ENCODE measurements at regions not wholly inside any gene's neighbourhood (a gene's known extent, or its start where the extent isn't known, plus 50 kb on each side); places are given as distances from the start of the nearest gene placed in this dataset.
"Not testable (repeated sequence)": the region's sequence is repeated elsewhere in the genome, so short reads cannot be mapped to it uniquely, and the experiment has no call there.

DNA sequence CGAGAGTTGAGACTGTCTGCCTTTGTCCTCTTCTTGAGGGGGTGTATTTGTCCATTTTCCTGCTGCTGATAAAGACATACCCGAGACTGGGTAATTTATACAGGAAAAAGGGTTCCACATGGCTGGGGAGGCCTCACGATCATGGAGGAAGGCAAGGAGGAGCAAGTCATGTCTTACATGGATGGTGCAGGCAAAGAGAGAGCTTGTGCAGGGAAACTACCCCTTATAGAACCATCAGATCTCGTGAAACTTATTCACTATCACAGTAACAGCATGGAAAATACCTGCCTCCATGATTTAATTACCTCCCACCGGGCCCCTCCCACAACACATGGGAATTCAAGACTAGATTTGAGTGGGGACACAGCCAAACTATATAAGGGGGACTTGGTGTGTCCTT is 338.2 kb upstream of the TNRC6C start:
- Histone ChIP-seq H3K9me3 (ENCODE audit: control insufficient read depth, insufficient read depth, low read length) (no peaks in the 10 kb centered on the region), H3K4me1 (ENCODE audit: control insufficient read depth, insufficient read depth, low read length) (peaks cover 1% of the 10 kb centered on the region; the same call in 1 of the 2 replicates), H3K4me3 (ENCODE audit: low read length) (no peak overlapping the region), H3K27me3 (ENCODE audit: control insufficient read depth, insufficient read depth, low read length) (no peaks in the 10 kb centered on the region), H3K27ac (ENCODE audit: low read length) (no peak overlapping the region), H3K36me3 (ENCODE audit: control insufficient read depth, insufficient read depth, low read length) (no peaks in the 10 kb centered on the region)
- DNase-seq (ENCODE audit: low read depth, low spot score): no peak
- no CpG with 5 or more reads among the region's 5 CpGs for WGBS (ENCODE audit: insufficient coverage, insufficient read length)

DNA sequence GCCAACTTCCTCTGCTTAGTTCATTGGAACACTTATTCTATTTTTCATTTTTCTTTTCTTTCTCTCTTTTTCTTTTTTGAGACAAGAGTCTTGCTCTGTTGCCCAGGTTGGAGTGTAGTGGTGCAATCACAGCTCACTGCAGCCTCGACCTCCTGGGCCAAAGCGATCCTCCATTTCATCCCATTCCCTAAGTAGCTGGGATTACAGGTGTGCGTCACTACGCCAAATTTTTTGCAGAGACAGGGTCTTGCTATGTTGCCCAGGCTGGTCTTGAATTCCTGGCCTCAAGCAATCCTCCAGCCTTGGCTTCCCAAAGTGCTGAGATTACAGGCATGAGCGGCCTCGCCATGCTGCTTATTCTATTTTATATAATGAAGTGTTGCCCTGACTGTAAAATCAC is 336.4 kb upstream of the TNRC6C start:
- not testable (repeated sequence) for H3K27me3 ChIP-seq (ENCODE audit: control insufficient read depth, insufficient read depth, low read length); H3K9me3 ChIP-seq (ENCODE audit: control insufficient read depth, insufficient read depth, low read length); H3K27ac ChIP-seq (ENCODE audit: low read length); H3K4me1 ChIP-seq (ENCODE audit: control insufficient read depth, insufficient read depth, low read length); H3K4me3 ChIP-seq (ENCODE audit: low read length); H3K36me3 ChIP-seq (ENCODE audit: control insufficient read depth, insufficient read depth, low read length); DNase-seq (ENCODE audit: low read depth, low spot score)
- no CpG with 5 or more reads among the region's 6 CpGs for whole genome bisulfite sequencing (ENCODE audit: insufficient coverage, insufficient read length)

DNA sequence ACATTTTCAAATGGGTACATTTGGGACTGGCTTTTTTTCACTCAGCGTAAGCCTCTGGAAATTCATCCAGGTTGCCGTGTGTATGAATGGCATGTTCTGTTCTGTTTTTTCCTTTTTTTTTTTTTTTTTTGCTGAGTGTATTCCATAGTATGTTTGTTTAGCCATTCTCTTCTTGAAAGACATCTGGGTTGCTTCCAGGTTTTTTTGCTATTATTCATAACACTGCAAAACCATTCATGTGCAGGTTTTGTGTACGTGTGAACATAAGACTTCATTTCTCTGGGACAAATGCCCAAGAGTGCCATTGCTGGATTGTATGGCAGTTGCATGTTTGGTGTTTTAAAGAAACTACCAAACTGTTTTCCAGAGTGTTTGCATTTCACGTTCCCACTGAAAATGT is 335.9 kb upstream of the TNRC6C start:
- Histone ChIP-seq H3K9me3 (ENCODE audit: control insufficient read depth, insufficient read depth, low read length) (no peaks in the 10 kb centered on the region), H3K27ac (ENCODE audit: low read length) (no peak overlapping the region), H3K36me3 (ENCODE audit: control insufficient read depth, insufficient read depth, low read length) (no peaks in the 10 kb centered on the region), H3K4me3 (ENCODE audit: low read length) (no peak overlapping the region), H3K4me1 (ENCODE audit: control insufficient read depth, insufficient read depth, low read length) (no peaks in the 10 kb centered on the region; the same call in 1 of the 2 replicates), H3K27me3 (ENCODE audit: control insufficient read depth, insufficient read depth, low read length) (no peaks in the 10 kb centered on the region)
- no CpG with 5 or more reads among the region's 4 CpGs for WGBS (ENCODE audit: insufficient coverage, insufficient read length)
- no peak for DNase-seq (ENCODE audit: low read depth, low spot score)

DNA sequence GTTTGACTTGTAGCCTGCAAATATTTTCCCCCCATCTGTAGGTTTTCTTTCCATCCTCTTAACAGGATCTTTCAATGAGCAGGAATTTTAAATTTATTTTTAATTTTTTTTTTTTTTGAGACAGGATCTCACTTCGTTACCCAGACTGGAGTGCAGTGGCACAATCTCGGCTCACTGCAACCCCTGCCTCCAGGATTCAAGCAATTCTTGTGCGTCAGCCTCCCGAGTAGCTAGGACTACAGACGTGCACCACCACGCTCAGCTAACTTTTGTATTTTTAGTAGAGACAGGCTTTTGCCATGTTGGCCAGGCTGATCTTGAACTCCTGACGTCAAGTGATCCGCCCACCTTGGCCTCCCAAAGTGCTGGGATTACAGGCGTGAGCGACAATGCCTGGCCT is 335.2 kb upstream of the TNRC6C start:
- H3K27me3 ChIP-seq (ENCODE audit: control insufficient read depth, insufficient read depth, low read length); DNase-seq (ENCODE audit: low read depth, low spot score); H3K9me3 ChIP-seq (ENCODE audit: control insufficient read depth, insufficient read depth, low read length); H3K36me3 ChIP-seq (ENCODE audit: control insufficient read depth, insufficient read depth, low read length); H3K27ac ChIP-seq (ENCODE audit: low read length); H3K4me1 ChIP-seq (ENCODE audit: control insufficient read depth, insufficient read depth, low read length); H3K4me3 ChIP-seq (ENCODE audit: low read length): not testable (repeated sequence)
- WGBS (ENCODE audit: insufficient coverage, insufficient read length): no CpG with 5 or more reads among the region's 10 CpGs

DNA sequence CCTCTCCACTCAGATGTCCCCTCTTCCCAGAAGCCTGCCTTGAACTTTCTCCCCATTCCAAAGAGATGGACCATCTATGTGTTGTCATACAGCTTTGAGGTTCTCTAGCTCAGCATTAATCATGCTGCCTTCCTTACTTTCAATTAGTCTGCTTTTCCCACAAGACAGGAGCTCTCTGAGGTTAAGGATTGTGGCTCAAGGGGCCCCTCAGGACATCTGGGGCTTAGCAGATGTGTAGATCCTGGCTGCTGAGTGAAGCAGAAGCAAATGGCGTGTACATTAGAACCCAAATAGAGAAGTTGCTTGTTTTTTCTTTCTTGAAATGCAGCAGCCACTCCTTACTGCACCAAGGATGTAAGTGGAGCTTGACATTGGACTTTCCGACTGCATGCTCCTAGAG is 330.5 kb upstream of the TNRC6C start:
- Histone ChIP-seq H3K36me3 (ENCODE audit: control insufficient read depth, insufficient read depth, low read length) (no peaks in the 10 kb centered on the region), H3K27me3 (ENCODE audit: control insufficient read depth, insufficient read depth, low read length) (no peaks in the 10 kb centered on the region), H3K9me3 (ENCODE audit: control insufficient read depth, insufficient read depth, low read length) (no peaks in the 10 kb centered on the region), H3K4me3 (ENCODE audit: low read length) (no peak overlapping the region), H3K4me1 (ENCODE audit: control insufficient read depth, insufficient read depth, low read length) (no peaks in the 10 kb centered on the region), H3K27ac (ENCODE audit: low read length) (no peak overlapping the region)
- DNase-seq (ENCODE audit: low read depth, low spot score): no peak
- WGBS (ENCODE audit: insufficient coverage, insufficient read length): no CpG with 5 or more reads among the region's 2 CpGs

DNA sequence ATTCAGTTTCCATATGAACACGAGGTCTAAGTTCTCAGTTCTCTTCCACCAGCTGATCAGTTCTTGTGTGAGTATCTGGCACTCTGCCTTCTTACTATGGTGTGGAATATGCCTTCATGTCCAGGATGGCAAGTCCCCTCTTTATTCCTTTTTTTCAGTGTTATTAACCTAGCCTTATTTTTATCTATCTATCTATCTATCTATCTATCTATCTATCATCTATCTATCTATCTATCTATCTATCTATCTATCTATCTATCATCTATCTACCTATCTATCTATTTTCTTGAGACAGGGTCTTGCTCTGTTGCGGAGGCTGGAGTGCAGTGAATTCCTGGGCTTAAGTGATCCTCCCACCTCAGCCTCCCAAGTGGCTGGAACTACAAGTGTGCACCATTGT is 329.2 kb upstream of the TNRC6C start:
- not testable (repeated sequence) for H3K27ac ChIP-seq (ENCODE audit: low read length); H3K4me3 ChIP-seq (ENCODE audit: low read length); DNase-seq (ENCODE audit: low read depth, low spot score); H3K9me3 ChIP-seq (ENCODE audit: control insufficient read depth, insufficient read depth, low read length); H3K36me3 ChIP-seq (ENCODE audit: control insufficient read depth, insufficient read depth, low read length); H3K4me1 ChIP-seq (ENCODE audit: control insufficient read depth, insufficient read depth, low read length); H3K27me3 ChIP-seq (ENCODE audit: control insufficient read depth, insufficient read depth, low read length)
- no CpG with 5 or more reads among the region's 2 CpGs for WGBS (ENCODE audit: insufficient coverage, insufficient read length)

DNA sequence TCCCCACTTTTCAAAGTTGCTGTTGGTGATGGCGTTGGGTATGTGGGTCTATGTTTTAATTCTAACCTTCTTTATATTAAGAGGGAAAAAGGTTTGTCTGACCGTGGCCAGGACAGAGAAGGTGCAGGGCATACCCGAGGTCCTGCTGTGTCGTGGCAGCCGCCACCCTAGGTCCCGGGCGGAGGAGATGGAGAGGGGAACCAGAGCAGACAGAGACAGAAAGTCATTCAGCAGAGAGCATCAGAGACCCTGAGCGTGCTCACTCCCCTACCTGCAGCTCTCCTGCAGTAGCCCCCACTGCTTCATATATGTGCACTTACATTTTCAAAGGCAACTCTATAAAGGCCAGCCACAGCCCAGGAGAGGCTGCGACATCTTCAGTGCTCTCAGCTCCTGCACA is 327.2 kb upstream of the TNRC6C start:
- H3K9me3 ChIP-seq (ENCODE audit: control insufficient read depth, insufficient read depth, low read length): no peaks in the 10 kb centered on the region
- WGBS (ENCODE audit: insufficient coverage, insufficient read length): no CpG with 5 or more reads among the region's 9 CpGs
- no peaks in the 10 kb centered on the region for H3K4me1 ChIP-seq (ENCODE audit: control insufficient read depth, insufficient read depth, low read length)
- no peak overlapping the region for H3K27ac ChIP-seq (ENCODE audit: low read length)
- no peaks in the 10 kb centered on the region for H3K36me3 ChIP-seq (ENCODE audit: control insufficient read depth, insufficient read depth, low read length)
- no peak for DNase-seq (ENCODE audit: low read depth, low spot score)
- H3K4me3 ChIP-seq (ENCODE audit: low read length): no peak overlapping the region
- H3K27me3 ChIP-seq (ENCODE audit: control insufficient read depth, insufficient read depth, low read length): no peaks in the 10 kb centered on the region

DNA sequence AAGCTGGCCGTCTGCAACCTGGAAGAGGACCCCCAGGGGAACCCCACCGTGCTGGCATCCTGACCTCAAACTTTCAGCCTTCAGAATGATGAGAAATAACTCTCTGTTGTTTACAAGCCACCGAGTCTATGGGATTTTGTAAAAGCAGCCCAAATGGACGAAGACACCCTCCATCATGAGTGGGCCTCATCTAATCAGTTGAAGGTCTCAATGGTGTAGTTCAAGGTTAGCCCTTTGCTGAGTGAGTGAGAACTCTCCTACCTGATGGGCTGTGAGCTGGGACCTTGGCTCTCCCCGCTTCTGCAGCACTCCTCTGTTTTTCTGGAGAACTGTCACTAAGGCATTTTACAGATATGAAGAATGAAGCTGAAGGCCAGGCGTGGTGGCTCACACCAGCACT is 325.9 kb upstream of the TNRC6C start:
- WGBS (ENCODE audit: insufficient coverage, insufficient read length): no CpG with 5 or more reads among the region's 6 CpGs
- H3K4me3 ChIP-seq (ENCODE audit: low read length): no peak overlapping the region
- no peak overlapping the region for H3K27ac ChIP-seq (ENCODE audit: low read length)

DNA sequence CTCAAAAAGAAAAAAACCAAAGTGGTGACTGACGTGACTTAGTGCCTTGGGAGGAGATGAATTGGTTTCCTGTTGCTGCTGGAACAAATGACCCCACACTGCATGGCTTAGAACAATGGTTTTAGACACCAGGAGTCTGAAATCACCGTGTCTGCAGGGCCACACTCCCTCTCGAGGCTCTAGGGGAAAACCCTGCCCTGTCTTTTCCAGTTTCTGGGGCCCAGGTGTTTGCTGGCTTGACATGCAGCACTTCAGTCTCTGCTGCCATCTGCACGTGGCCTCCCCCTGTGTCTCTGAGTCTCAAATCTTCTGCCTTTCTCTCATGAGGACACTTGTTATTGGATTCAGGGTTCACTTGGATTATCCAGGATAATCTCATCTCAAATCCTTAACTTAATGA is 323.8 kb upstream of the TNRC6C start:
- WGBS (ENCODE audit: insufficient coverage, insufficient read length): no CpG with 5 or more reads among the region's 4 CpGs
- no peaks in the 10 kb centered on the region for H3K27me3 ChIP-seq (ENCODE audit: control insufficient read depth, insufficient read depth, low read length)
- no peak overlapping the region for H3K27ac ChIP-seq (ENCODE audit: low read length)
- H3K4me1 ChIP-seq (ENCODE audit: control insufficient read depth, insufficient read depth, low read length): no peaks in the 10 kb centered on the region
- no peak overlapping the region for H3K4me3 ChIP-seq (ENCODE audit: low read length)
- no peak for DNase-seq (ENCODE audit: low read depth, low spot score)
- no peaks in the 10 kb centered on the region for H3K36me3 ChIP-seq (ENCODE audit: control insufficient read depth, insufficient read depth, low read length)
- H3K9me3 ChIP-seq (ENCODE audit: control insufficient read depth, insufficient read depth, low read length): no peaks in the 10 kb centered on the region

More for the DNA sequence above, 325.9 kb upstream of the TNRC6C start:
- H3K4me1 ChIP-seq (ENCODE audit: control insufficient read depth, insufficient read depth, low read length): no peaks in the 10 kb centered on the region
- H3K9me3 ChIP-seq (ENCODE audit: control insufficient read depth, insufficient read depth, low read length): no peaks in the 10 kb centered on the region
- no peaks in the 10 kb centered on the region for H3K27me3 ChIP-seq (ENCODE audit: control insufficient read depth, insufficient read depth, low read length)
- no peak for DNase-seq (ENCODE audit: low read depth, low spot score)
- H3K36me3 ChIP-seq (ENCODE audit: control insufficient read depth, insufficient read depth, low read length): no peaks in the 10 kb centered on the region

DNA sequence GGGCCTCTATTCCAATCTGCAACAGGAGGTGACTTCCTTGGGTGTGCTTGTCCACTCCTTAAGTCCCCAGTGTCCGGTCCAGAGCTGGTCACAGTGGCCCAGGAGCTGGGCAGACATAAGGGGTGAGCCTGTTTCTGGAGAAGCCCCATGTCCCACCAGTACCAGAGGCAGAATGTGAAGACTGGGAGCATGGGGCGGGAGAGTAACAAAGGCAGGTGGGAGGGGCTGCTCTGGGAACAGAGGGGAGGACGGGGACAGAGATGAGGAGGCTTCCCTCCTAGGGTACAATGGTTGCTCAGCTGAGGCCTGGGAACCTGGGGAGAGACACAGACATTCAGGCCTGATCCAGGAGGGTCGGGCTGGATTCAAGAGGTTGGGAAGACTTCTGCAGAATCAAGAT is 323.3 kb upstream of the TNRC6C start:
- no peak for DNase-seq (ENCODE audit: low read depth, low spot score)
- H3K27me3 ChIP-seq (ENCODE audit: control insufficient read depth, insufficient read depth, low read length): no peaks in the 10 kb centered on the region
- H3K27ac ChIP-seq (ENCODE audit: low read length): no peak overlapping the region

DNA sequence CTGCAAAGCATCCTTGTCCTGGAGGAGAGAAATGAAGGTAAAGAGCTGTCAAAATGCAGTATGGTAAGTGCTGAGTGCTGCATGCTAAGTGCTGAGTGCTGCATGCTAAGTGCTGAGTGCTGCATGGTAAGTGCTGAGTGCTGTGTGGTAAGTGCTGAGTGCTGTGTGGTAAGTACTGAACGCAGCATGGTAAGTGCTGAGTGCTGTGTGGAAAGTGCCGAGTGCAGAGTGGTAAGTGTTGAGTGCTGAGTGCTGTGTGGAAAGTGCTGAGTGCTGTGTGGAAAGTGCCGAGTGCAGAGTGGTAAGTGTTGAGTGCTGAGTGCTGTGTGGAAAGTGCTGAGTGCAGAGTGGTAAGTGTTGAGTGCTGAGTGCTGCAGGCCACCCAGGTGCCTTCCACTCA is 322.7 kb upstream of the TNRC6C start:
- H3K9me3 ChIP-seq (ENCODE audit: control insufficient read depth, insufficient read depth, low read length); H3K27ac ChIP-seq (ENCODE audit: low read length); DNase-seq (ENCODE audit: low read depth, low spot score); H3K4me1 ChIP-seq (ENCODE audit: control insufficient read depth, insufficient read depth, low read length); H3K36me3 ChIP-seq (ENCODE audit: control insufficient read depth, insufficient read depth, low read length); H3K27me3 ChIP-seq (ENCODE audit: control insufficient read depth, insufficient read depth, low read length); H3K4me3 ChIP-seq (ENCODE audit: low read length): not testable (repeated sequence)
- no CpG with 5 or more reads among the region's 3 CpGs for WGBS (ENCODE audit: insufficient coverage, insufficient read length)

More for the DNA sequence above, 323.3 kb upstream of the TNRC6C start:
- H3K4me1 ChIP-seq (ENCODE audit: control insufficient read depth, insufficient read depth, low read length): no peaks in the 10 kb centered on the region
- H3K4me3 ChIP-seq (ENCODE audit: low read length): no peak overlapping the region
- H3K36me3 ChIP-seq (ENCODE audit: control insufficient read depth, insufficient read depth, low read length): no peaks in the 10 kb centered on the region
- WGBS (ENCODE audit: insufficient coverage, insufficient read length): no CpG with 5 or more reads among the region's 4 CpGs
- no peaks in the 10 kb centered on the region for H3K9me3 ChIP-seq (ENCODE audit: control insufficient read depth, insufficient read depth, low read length)

Data from iPS DF 6.9 (cell line).